Neural progenitor cell (in vitro differentiated cells): ENCODE measurements at regions not wholly inside any gene's neighbourhood (a gene's known extent, or its start where the extent isn't known, plus 50 kb on each side); places are given as distances from the start of the nearest gene placed in this dataset.

Source experiments
- DNase-seq: peaks from one replicate; pipeline ENCODE4 v3.0.0-alpha.2; 2016; ENCODE audit warnings: low spot score
- H2AFZ ChIP-seq: fragments of 200-600 bp; sonication (generic); replicated peaks from 2 replicates; pipeline ENCODE4 v1.6.1; 2016; ENCODE audit warnings: antibody characterized with exemption
- H3F3A ChIP-seq: fragments of 200-600 bp; sonication (generic); 2 replicates; pipeline ENCODE4 v1.6.1; 2016; ENCODE audit warnings: antibody characterized with exemption, low read depth
- H3K27ac ChIP-seq: fragments of 200-600 bp; sonication (generic); 2 replicates; pipeline ENCODE4 v1.5.1; 2016; ENCODE audit warnings: mild to moderate bottlenecking
- H3K27me3 ChIP-seq: fragments of 200-600 bp; sonication (generic); 2 replicates; pipeline ENCODE4 v1.6.1; 2016; ENCODE audit warnings: mild to moderate bottlenecking, moderate library complexity
- H3K36me3 ChIP-seq: fragments of 200-600 bp; sonication (generic); 2 replicates; pipeline ENCODE4 v1.5.1; 2016
- H3K4me1 ChIP-seq: fragments of 200-600 bp; sonication (generic); 2 replicates; pipeline ENCODE4 v1.6.1; 2016; ENCODE audit warnings: mixed run types
- H3K4me2 ChIP-seq: fragments of 200-600 bp; sonication (generic); 2 replicates; pipeline ENCODE4 v1.6.1; 2016
- H3K4me3 ChIP-seq: fragments of 200-600 bp; sonication (generic); 2 replicates; pipeline ENCODE4 v1.5.1; 2016
- H3K79me2 ChIP-seq: fragments of 200-600 bp; sonication (generic); 2 replicates; pipeline ENCODE4 v1.6.1; 2016; ENCODE audit warnings: low read depth
- H3K9ac ChIP-seq: fragments of 200-600 bp; sonication (generic); 2 replicates; pipeline ENCODE4 v1.6.1; 2016
- H3K9me3 ChIP-seq: fragments of 200-600 bp; sonication (generic); 2 replicates; pipeline ENCODE4 v1.5.1; 2016; ENCODE audit warnings: low read depth
- H4K20me1 ChIP-seq: fragments of 200-600 bp; sonication (generic); 2 replicates; pipeline ENCODE4 v1.6.1; 2016; ENCODE audit warnings: low read depth
- H3K27ac Mint-ChIP-seq: 3 replicates; pipeline ENCODE4 v1.8.0; 2021; ENCODE audit warnings: mixed read lengths
- H3K27me3 Mint-ChIP-seq: 2 replicates; pipeline ENCODE4 v1.8.0; 2022; ENCODE audit warnings: low read depth, mild to moderate bottlenecking, inconsistent platforms, moderate library complexity, mixed read lengths; ENCODE audit not compliant: insufficient read depth
- H3K36me3 Mint-ChIP-seq: 3 replicates; pipeline ENCODE4 v1.8.0; 2021; ENCODE audit warnings: mixed read lengths
- H3K4me1 Mint-ChIP-seq: 3 replicates; pipeline ENCODE4 v1.8.0; 2021; ENCODE audit warnings: mixed read lengths
- H3K4me3 Mint-ChIP-seq: 3 replicates; pipeline ENCODE4 v1.8.0; 2021; ENCODE audit warnings: mild to moderate bottlenecking, moderate library complexity, mixed read lengths
- H3K9me3 Mint-ChIP-seq: 3 replicates; pipeline ENCODE4 v1.8.0; 2020; ENCODE audit warnings: mixed read lengths
- CTCF ChIP-seq: fragments of 200-600 bp; sonication (generic); IDR thresholded peaks from 2 replicates; pipeline ENCODE4 v1.5.1; 2017; ENCODE audit warnings: antibody characterized with exemption, mild to moderate bottlenecking
- EZH2 ChIP-seq: fragments of 200-600 bp; sonication (generic); IDR thresholded peaks from 2 replicates; pipeline ENCODE4 v1.6.1; 2017; ENCODE audit warnings: antibody characterized with exemption, mild to moderate bottlenecking, moderate library complexity
- EZH2phosphoT487 ChIP-seq: fragments of 200-600 bp; sonication (generic); IDR thresholded peaks from 2 replicates; pipeline ENCODE4 v1.6.1; 2017; ENCODE audit warnings: antibody characterized with exemption

- Mint-ChIP-seq H3K4me3 (no peak overlapping the region), H3K27me3 (peaks cover 19% of the 10 kb centered on the region), H3K9me3 (peaks cover 21% of the 10 kb centered on the region), H3K27ac (no peak overlapping the region), H3K4me1 (peaks cover 3% of the 10 kb centered on the region), H3K36me3 (no peaks in the 10 kb centered on the region)
- Histone ChIP-seq H3K79me2 (no peaks in the 10 kb centered on the region), H3K27me3 (no peaks in the 10 kb centered on the region), H3K27ac (no peak overlapping the region), H2AFZ (no peak overlapping the region), H3K9me3 (no peaks in the 10 kb centered on the region), H3K4me3 (no peak overlapping the region), H3K9ac (no peak overlapping the region), H3K4me2 (no peak overlapping the region), H3K36me3 (no peaks in the 10 kb centered on the region), H4K20me1 (no peaks in the 10 kb centered on the region), H3K4me1 (peaks cover 12% of the 10 kb centered on the region), H3F3A (no peaks in the 10 kb centered on the region)
- no peak for DNase-seq
- TF ChIP-seq EZH2phosphoT487 = no peak
- TF ChIP-seq EZH2 = no peak
- no peak for TF ChIP-seq CTCF
These were observed 425.4 kb downstream of the BCOR start for GRCh38 chrX:39672405-39672804.

GRCh38 chrX:39674490-39675161 lies 423.1 kb downstream of the BCOR start:
- Histone ChIP-seq H3K4me3 (no peak overlapping the region), H3K79me2 (no peaks in the 10 kb centered on the region), H3K4me1 (peaks cover 15% of the 10 kb centered on the region), H3K4me2 (no peak overlapping the region), H3F3A (no peaks in the 10 kb centered on the region), H3K9me3 (no peaks in the 10 kb centered on the region), H3K27me3 (no peaks in the 10 kb centered on the region), H4K20me1 (no peaks in the 10 kb centered on the region), H3K27ac (no peak overlapping the region), H3K9ac (no peak overlapping the region), H3K36me3 (no peaks in the 10 kb centered on the region), H2AFZ (peak overlapping the region; percentile 2)
- Mint-ChIP-seq H3K36me3 (no peaks in the 10 kb centered on the region), H3K4me1 (peaks cover 12% of the 10 kb centered on the region), H3K27me3 (peaks cover 19% of the 10 kb centered on the region), H3K4me3 (no peak overlapping the region), H3K9me3 (peaks cover 21% of the 10 kb centered on the region), H3K27ac (no peak overlapping the region)
- no peak for DNase-seq
- TF ChIP-seq EZH2 = no peak
- TF ChIP-seq CTCF = no peak
- no peak for TF ChIP-seq EZH2phosphoT487

- peaks cover 15% of the 10 kb centered on the region for H3K4me1 ChIP-seq
- H3K79me2 ChIP-seq = no peaks in the 10 kb centered on the region
- H3K27ac ChIP-seq = no peak overlapping the region
- H2AFZ ChIP-seq = no peak overlapping the region
- Mint-ChIP-seq H3K27me3 (peaks cover 15% of the 10 kb centered on the region), H3K9me3 (peaks cover 18% of the 10 kb centered on the region), H3K27ac (no peak overlapping the region), H3K4me3 (no peak overlapping the region), H3K4me1 (peaks cover 12% of the 10 kb centered on the region), H3K36me3 (no peaks in the 10 kb centered on the region)
- no peaks in the 10 kb centered on the region for H3F3A ChIP-seq
- no peaks in the 10 kb centered on the region for H3K27me3 ChIP-seq
- no peak for DNase-seq
- no peak overlapping the region for H3K4me3 ChIP-seq
- no peaks in the 10 kb centered on the region for H3K9me3 ChIP-seq
- no peak overlapping the region for H3K4me2 ChIP-seq
- no peaks in the 10 kb centered on the region for H4K20me1 ChIP-seq
- no peaks in the 10 kb centered on the region for H3K36me3 ChIP-seq
- H3K9ac ChIP-seq = no peak overlapping the region
- TF ChIP-seq EZH2 (no peak), EZH2phosphoT487 (no peak)
These were observed 422.6 kb downstream of the BCOR start for GRCh38 chrX:39675162-39675553.

- DNase-seq = no peak
These were observed 422.1 kb downstream of the BCOR start for GRCh38 chrX:39675619-39676018.

More at GRCh38 chrX:39675619-39676018, 422.1 kb downstream of the BCOR start:
- Mint-ChIP-seq H3K9me3 (peaks cover 18% of the 10 kb centered on the region), H3K27me3 (peaks cover 15% of the 10 kb centered on the region), H3K27ac (no peak overlapping the region), H3K4me1 (peaks cover 12% of the 10 kb centered on the region), H3K4me3 (no peak overlapping the region), H3K36me3 (no peaks in the 10 kb centered on the region)
- H2AFZ ChIP-seq = no peak overlapping the region
- no peaks in the 10 kb centered on the region for H3K36me3 ChIP-seq
- no peak overlapping the region for H3K4me2 ChIP-seq
- no peak overlapping the region for H3K27ac ChIP-seq
- no peak for TF ChIP-seq EZH2phosphoT487
- TF ChIP-seq CTCF = no peak
- TF ChIP-seq EZH2 = no peak
- no peaks in the 10 kb centered on the region for H3K9me3 ChIP-seq
- no peak overlapping the region for H3K4me3 ChIP-seq
- no peaks in the 10 kb centered on the region for H3F3A ChIP-seq
- H3K27me3 ChIP-seq = no peaks in the 10 kb centered on the region
- H4K20me1 ChIP-seq = no peaks in the 10 kb centered on the region
- H3K9ac ChIP-seq = no peak overlapping the region
- H3K79me2 ChIP-seq = no peaks in the 10 kb centered on the region
- H3K4me1 ChIP-seq = peaks cover 15% of the 10 kb centered on the region
